Renal pelvis (tissue), 1 donor: ENCODE measurements at regions not wholly inside any gene's neighbourhood (a gene's known extent, or its start where the extent isn't known, plus 50 kb on each side); places are given as distances from the start of the nearest gene placed in this dataset.
A peak's percentile ranks its signal among the peaks of the same experiment; 100 is the strongest.

ENCODE experiments used
- DNase-seq: peaks from one replicate; pipeline ENCODE4 v3.0.0-alpha.2; 2013

DNA sequence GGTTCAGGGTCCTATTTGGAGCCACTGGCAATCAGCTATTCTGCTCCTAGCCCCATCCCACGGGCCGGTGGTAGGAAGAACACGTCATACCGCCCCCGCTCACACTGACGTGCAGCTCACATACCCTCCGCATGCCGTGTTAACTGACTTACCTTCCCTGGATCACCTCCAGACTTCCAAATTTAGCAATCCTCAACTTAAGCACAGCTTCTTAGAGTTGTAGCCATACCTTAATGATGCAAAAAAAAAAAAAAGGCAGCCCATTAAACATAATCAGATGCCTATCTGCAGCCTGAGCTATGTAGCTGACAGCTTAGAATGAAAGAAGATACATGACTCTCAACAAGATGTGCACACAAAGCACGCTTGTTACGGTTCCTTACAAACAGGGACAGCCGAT, 93.0 kb downstream of the IRX2 start:
- DNase-seq = no peak

GRCh38 chr5:2657151-2657550, 94.3 kb downstream of the IRX2 start:
- DNase-seq = no peak

DNA sequence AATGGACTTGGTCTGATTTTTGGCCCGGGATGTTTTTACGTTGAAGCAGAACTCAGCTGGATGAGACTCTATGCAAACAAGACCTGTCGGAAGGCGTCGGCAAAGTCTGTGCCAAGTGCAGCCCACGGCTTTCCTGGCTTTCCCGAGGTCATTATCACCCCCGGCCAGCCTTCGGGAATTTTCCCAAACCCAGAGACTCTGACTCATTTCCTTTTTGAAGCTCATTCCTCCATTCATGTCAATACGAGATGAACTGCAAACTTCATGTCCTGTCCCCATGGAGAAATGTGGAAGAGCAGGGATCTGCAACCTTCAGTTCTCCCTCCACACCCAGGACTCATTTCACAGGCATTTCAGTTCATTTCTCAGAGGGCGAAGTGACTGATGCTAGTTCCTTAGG, 95.3 kb downstream of the IRX2 start:
- no peak for DNase-seq

- DNase-seq = no peak
These were observed 97.5 kb downstream of the IRX2 start for GRCh38 chr5:2653991-2654390.

GRCh38 chr5:2651116-2651515, 100.4 kb downstream of the IRX2 start:
- DNase-seq = no peak

- DNase-seq = peak; percentile 65
These were observed 108.7 kb downstream of the IRX2 start for GRCh38 chr5:2642684-2643345.

- no peak for DNase-seq
These were observed 110.8 kb downstream of the IRX2 start for GRCh38 chr5:2640717-2641116.

DNA sequence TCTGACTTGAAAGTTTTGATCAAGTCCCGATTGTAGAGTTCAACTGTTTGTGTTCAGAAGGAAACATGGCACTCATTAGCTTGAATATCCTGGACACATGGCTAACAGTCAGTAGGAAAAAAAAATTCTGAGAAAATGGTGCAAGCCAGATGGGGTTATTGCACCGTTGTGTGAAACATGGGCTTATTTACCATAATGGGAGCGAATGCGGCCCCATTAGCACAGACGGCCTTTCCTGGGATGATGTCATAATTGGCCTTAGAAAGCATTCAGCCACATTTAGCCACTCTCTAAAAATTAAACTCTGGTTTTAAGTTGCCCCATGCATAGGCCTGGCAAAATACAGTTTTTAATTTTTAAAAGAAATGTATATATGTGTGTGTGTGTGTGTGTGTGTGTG, 112.1 kb downstream of the IRX2 start:
- DNase-seq = no peak

DNA sequence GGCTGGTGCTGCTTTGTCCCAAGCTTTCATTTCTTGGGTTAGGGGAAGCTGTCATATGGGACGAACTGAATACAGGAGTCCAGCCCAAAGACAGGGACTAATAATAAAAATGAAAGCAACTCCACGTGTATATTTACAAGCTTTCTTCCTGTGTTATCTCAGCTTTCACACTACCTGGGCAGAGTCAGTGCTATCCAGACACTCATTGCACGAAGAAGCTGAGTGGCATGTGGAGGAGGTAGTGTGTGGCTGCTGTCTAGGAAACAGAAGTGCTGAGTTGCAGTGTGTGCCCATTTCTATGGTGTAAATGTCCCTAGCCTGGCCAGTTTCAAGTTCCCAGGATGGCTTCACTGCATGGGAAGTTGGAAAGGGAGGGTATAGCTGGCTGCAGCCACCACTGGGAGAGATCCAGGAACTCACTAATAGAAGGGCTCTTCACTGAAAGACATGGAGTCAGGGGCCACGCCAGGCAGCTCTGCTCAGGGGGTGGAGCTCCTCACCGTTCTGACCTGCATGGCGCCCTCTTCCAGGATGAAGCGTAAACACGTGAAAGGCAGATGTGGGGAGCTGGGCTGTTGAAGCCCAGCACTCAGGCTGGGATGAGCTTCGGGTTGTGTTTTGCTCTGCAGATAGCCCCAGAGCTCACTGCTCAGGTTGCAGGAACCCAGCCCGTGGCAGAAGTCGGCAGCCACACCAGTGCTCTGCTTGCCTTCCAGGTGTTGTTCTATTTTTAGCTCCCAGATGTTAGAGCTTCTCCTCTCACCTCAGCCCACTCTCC, 116.9 kb downstream of the IRX2 start:
- DNase-seq = no peak

DNA sequence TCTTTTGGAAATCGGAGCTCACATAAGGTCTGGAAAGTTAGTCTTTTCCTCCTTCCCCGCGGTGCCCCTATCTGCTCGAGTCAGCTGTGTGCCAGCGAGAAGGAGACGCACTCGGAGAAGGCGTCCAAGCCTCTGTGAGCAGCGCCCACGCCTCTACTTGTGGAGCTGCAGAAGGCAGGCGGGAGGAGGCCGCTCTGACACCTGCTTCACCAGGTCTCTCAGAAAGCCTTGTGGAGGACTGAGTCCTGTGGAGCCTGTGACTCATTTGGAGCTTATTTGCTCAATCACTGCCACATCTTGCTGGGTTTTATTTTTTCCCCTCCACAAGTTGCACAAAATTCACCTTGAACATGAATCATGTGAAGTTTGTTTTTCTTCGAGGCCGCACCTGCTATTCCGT, 117.5 kb downstream of the IRX2 start:
- no peak for DNase-seq

GRCh38 chr5:2631758-2632157, 119.7 kb downstream of the IRX2 start:
- peak; percentile 46 for DNase-seq

- DNase-seq = no peak
These were observed 122.4 kb downstream of the IRX2 start for GRCh38 chr5:2629045-2629444.

DNA sequence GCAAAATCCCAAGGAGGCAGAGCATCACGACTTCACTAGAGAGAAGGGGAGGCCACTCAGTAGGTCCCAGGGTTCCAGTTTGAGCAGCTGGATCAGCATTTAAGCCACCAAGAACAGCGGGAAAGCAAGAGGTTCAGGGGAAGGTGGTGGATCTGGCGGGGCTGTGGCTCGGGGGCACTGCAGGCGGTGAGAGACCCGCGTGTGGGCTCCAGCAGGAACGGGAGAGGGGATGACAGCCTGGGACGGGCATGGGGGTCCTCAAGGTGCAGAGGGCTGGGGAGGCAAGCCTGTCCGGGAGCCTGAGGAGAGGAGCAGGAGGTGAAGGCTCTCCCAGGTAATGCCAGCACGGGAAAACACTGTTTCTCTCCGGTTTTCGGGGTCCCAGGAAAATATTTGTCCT, 123.6 kb downstream of the IRX2 start:
- DNase-seq = no peak

DNA sequence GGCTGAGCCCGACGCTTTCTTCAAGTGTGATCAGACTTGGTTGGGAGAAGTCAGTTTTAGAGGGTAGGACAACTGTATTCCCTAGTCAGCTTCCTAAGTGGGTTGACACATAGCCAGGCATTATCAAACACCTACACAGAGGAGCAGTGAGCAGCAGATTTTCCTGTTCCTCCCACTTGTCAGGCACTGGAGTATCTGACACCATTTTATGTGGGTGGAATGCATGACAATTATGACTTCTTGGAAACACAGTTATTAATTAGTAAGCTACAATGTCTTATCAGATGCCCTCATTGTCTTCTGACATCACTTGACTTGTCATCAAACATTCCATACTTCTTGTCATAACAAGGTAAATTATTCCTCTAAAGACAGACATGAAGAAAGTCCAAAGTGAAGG, 124.9 kb downstream of the IRX2 start:
- DNase-seq = no peak

- DNase-seq = no peak
These were observed 128.6 kb downstream of the IRX2 start for GRCh38 chr5:2622866-2623265.

GRCh38 chr5:2621631-2622030, 129.8 kb downstream of the IRX2 start:
- no peak for DNase-seq

GRCh38 chr5:2619216-2619615, 132.3 kb downstream of the IRX2 start:
- no peak for DNase-seq

DNA sequence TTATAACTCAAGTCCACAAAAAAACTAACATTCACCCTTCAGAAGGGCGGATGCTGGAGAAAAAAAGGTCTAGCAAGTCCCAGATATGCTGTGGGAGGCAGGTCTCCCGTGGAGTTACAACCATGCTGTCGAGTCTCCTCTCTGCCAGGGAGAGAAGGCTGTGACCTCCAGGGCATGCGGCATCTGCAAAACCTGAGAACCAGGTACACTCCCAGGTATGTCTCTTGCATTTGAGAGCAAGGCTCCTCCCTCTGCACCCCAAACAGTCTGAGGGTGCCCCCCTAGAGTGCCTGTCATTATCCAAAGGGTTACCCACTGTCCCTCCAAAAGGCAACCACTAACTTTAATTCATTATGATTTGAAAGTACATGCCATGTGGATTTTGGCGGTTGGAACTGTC, 134.0 kb downstream of the IRX2 start:
- no peak for DNase-seq

- no peak for DNase-seq
These were observed 135.6 kb downstream of the IRX2 start for GRCh38 chr5:2615917-2616316.

DNA sequence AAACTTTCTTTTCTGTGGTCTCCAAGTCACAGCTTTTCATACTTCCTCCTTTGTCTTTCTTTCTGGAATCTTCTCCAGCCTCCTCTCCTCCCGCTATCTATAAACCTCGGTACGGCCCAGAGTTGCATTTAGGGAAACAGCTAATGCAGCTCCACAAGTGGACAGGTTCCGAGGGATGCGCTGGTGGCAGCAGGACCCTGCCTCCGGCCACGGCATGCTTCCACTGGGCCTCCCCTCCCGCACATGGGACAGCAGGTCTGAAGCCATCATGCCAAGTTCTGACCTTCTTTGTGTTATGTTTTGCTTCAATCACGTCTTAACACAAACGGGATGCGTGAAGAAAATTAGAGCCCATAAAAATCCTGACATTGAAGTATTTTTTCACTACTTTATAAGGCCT, 136.9 kb downstream of the IRX2 start:
- DNase-seq = no peak

DNA sequence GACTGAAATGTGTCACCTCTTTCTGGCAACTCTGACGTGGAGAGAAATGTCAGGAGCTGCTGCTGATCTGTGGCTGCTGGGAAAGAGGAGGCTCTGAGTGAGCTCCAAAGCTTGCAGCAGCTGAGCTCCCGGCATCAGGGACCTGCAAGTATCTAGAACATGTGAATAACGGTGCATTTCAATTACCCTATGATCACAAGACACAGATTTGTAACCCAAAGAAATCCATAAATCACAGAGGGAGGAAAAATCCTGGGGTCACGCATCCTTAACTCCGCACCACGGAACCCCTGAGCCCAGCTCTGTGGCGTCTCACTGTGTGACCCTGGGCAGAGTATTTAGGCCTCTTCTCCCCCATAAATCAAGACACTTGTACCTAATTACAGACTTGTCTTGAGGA, 139.8 kb downstream of the IRX2 start:
- no peak for DNase-seq

GRCh38 chr5:2610986-2611385, 140.5 kb downstream of the IRX2 start:
- DNase-seq = no peak

DNA sequence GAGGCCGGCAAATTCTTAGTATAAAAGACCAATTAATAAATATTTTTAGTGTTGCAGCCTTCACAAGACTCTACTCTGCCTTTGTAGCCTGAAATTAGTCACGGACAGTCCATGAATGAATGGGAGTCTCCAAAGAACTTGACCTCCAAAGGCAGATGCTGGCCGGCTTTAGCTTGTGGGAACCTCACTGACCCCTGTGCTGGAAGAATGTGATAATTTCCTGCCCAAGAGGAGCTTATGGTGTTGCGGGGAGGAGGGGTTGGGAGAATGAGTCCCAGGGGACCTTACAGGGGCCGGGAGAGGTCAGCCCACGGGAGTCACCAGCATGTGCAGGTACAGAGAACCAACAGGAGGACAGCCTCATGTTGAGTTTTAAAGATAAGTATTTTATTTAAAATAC, 143.1 kb downstream of the IRX2 start:
- no peak for DNase-seq

GRCh38 chr5:2607598-2607997, 143.9 kb downstream of the IRX2 start:
- DNase-seq = no peak
